ENCODE measurements at regions not wholly inside any gene's neighbourhood (a gene's known extent, or its start where the extent isn't known, plus 50 kb on each side); places are given as distances from the start of the nearest gene placed in this dataset.

DNA sequence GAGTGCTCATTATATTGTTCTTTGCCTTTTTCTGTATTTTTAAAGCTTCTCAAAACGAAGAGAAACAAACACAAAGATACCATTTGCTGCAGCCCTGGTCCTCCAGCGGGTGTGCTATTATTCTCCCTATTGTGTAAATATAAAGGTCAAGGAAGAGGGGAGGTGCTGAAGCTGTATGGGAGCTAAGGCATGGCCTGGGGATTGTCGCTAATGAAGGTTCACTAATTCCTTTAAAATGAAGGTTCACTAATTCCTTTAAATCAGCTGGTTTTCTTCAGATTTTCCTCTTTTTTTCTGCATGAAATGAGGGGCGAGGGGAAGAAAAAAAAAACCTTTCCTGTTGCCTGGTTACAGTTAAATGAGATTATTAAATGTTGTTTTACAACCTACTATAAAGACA, 74.5 kb upstream of the MAP1B start:
- TF ChIP-seq, protein P1, sequence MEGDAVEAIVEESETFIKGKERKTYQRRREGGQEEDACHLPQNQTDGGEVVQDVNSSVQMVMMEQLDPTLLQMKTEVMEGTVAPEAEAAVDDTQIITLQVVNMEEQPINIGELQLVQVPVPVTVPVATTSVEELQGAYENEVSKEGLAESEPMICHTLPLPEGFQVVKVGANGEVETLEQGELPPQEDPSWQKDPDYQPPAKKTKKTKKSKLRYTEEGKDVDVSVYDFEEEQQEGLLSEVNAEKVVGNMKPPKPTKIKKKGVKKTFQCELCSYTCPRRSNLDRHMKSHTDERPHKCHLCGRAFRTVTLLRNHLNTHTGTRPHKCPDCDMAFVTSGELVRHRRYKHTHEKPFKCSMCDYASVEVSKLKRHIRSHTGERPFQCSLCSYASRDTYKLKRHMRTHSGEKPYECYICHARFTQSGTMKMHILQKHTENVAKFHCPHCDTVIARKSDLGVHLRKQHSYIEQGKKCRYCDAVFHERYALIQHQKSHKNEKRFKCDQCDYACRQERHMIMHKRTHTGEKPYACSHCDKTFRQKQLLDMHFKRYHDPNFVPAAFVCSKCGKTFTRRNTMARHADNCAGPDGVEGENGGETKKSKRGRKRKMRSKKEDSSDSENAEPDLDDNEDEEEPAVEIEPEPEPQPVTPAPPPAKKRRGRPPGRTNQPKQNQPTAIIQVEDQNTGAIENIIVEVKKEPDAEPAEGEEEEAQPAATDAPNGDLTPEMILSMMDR (conservative IDR thresholded peaks at IDR 0.05; ENCODE audit: low read depth, low read length), result no peak
- no peak for TF ChIP-seq EZH2 (IDR thresholded peaks at IDR 0.05; ENCODE audit: borderline replicate concordance, low read depth, low read length, poor library complexity, severe bottlenecking)
